B cell (primary cell): ENCODE measurements at regions not wholly inside any gene's neighbourhood (a gene's known extent, or its start where the extent isn't known, plus 50 kb on each side); places are given as distances from the start of the nearest gene placed in this dataset.
"Not testable (repeated sequence)": the region's sequence is repeated elsewhere in the genome, so short reads cannot be mapped to it uniquely, and the experiment has no call there.

Experiments
- ATAC-seq: fragments of 200-7000 bp; cut with Tn5 transposase; one replicate; pipeline ENCODE4 v1.10.0; 2021; ENCODE audit warnings: low read depth, mild to moderate bottlenecking, moderate number of reproducible peaks, moderate library complexity
- CTCF ChIA-PET: fragments of 350-600 bp; sonication (Branson Sonifier 250); formaldehyde crosslinking; loops from one replicate; lab custom pipeline; 2021; ENCODE audit warnings: antibody characterized with exemption, inconsistent platforms; lab: Charles Lee
- POLR2A ChIA-PET: fragments of 350-600 bp; sonication (Branson Sonifier 250); formaldehyde crosslinking; loops from one replicate; lab custom pipeline; 2021; ENCODE audit warnings: antibody characterized with exemption; lab: Charles Lee
- DNase-seq: peaks from one replicate; pipeline ENCODE4 v3.0.0; 2013
- H2AFZ ChIP-seq: 2 replicates; pipeline ENCODE4 v1.6.1; 2012; ENCODE audit warnings: mild to moderate bottlenecking, low read depth, low read length; ENCODE audit not compliant: insufficient read depth, poor library complexity, severe bottlenecking
- H3K27ac ChIP-seq, 2 donors: 1 replicate in 1 of 2; 2 replicates in 1 of 2; pipeline ENCODE4 v1.5.1; 2012 to 2013; ENCODE audit warnings: low read length in 2 of 2, mild to moderate bottlenecking in 2 of 2, moderate library complexity in 1 of 2
- H3K27me3 ChIP-seq, 4 experiments: fragments of 200-600 bp in 1 of 4; sonication (generic) in 1 of 4; replicated peaks in 1 of 4; 1 replicate in 2 of 4; 2 replicates in 2 of 4; pipeline versions ENCODE4 v1.6.1 to v1.7.0; 2013 to 2016; ENCODE audit warnings: low read length in 3 of 4, mild to moderate bottlenecking in 2 of 4, mixed read lengths in 1 of 4, moderate library complexity in 1 of 4; ENCODE audit not compliant: insufficient read depth in 4 of 4, control insufficient read depth in 3 of 4; ENCODE audit errors: control extremely low read depth in 1 of 4
- H3K36me3 ChIP-seq, 2 experiments: replicated peaks in 1 of 2; 1 replicate in 1 of 2; 2 replicates in 1 of 2; pipeline versions ENCODE4 v1.6.1 to v1.7.1; 2013; ENCODE audit warnings: low read length in 1 of 2; ENCODE audit not compliant: insufficient read depth in 2 of 2, control insufficient read depth in 1 of 2; ENCODE audit errors: control extremely low read depth in 1 of 2, extremely low read depth in 1 of 2
- H3K4me1 ChIP-seq, 2 donors: fragments of 200-600 bp in 1 of 2; sonication (generic) in 1 of 2; 1 replicate in 1 of 2; 2 replicates in 1 of 2; pipeline versions ENCODE4 v1.5.1 to v1.6.1; 2013 to 2017; ENCODE audit warnings: low read length in 2 of 2; ENCODE audit not compliant: control insufficient read depth in 2 of 2, insufficient read depth in 2 of 2
- H3K4me2 ChIP-seq: replicated peaks from 2 replicates; pipeline ENCODE3; 2012; ENCODE audit warnings: mild to moderate bottlenecking, low read depth, low read length; ENCODE audit not compliant: poor library complexity, severe bottlenecking
- H3K4me3 ChIP-seq, 5 experiments: fragments of 200-600 bp in 1 of 5; sonication (generic) in 1 of 5; 1 replicate in 3 of 5; 2 replicates in 2 of 5; pipeline versions ENCODE4 v1.5.1 to v1.7.0; 2011 to 2016; ENCODE audit warnings: low read length in 4 of 5, mild to moderate bottlenecking in 4 of 5, low read depth in 2 of 5, control low read depth in 1 of 5, moderate library complexity in 1 of 5; ENCODE audit not compliant: insufficient read depth in 1 of 5; ENCODE audit errors: control extremely low read depth in 1 of 5, extremely low read depth in 1 of 5
- H3K79me2 ChIP-seq: fragments of 200-600 bp; sonication (generic); one replicate; pipeline ENCODE4 v1.6.0; 2016; ENCODE audit warnings: low read length; ENCODE audit not compliant: control insufficient read depth, insufficient read depth
- H3K9ac ChIP-seq: fragments of 200-600 bp; sonication (generic); 2 replicates; pipeline ENCODE4 v1.6.1; 2017; ENCODE audit warnings: mild to moderate bottlenecking, low read length, moderate library complexity
- H3K9me3 ChIP-seq, 3 donors: one replicate each; pipeline versions ENCODE4 v1.6.1 to v1.7.1; 2013; ENCODE audit warnings: low read length in 2 of 3; ENCODE audit not compliant: control insufficient read depth in 2 of 3, insufficient read depth in 1 of 3; ENCODE audit errors: control extremely low read depth in 1 of 3
- H4K20me1 ChIP-seq: 2 replicates; pipeline ENCODE4 v1.6.0; 2012; ENCODE audit warnings: mild to moderate bottlenecking, low read length; ENCODE audit not compliant: insufficient read depth, control insufficient read depth, poor library complexity, severe bottlenecking
- H3K27ac Mint-ChIP-seq: one replicate; pipeline ENCODE4 v1.8.0; 2021; ENCODE audit warnings: mixed read lengths
- H3K27me3 Mint-ChIP-seq: one replicate; pipeline ENCODE4 v1.8.0; 2021; ENCODE audit warnings: mixed read lengths
- H3K4me1 Mint-ChIP-seq: one replicate; pipeline ENCODE4 v1.8.0; 2021; ENCODE audit warnings: mixed read lengths
- H3K4me3 Mint-ChIP-seq: one replicate; pipeline ENCODE4 v1.8.0; 2021; ENCODE audit warnings: mixed read lengths
- H3K9me3 Mint-ChIP-seq: one replicate; pipeline ENCODE4 v1.8.0; 2022; ENCODE audit warnings: mixed read lengths; ENCODE audit not compliant: insufficient read depth
- WGBS: methylation state at CpG from one replicate; pipeline ENCODE4 v1.1.5; 2013; ENCODE audit warnings: missing lambda C conversion rate; ENCODE audit not compliant: insufficient coverage; 5-methylcytosine and 5-hydroxymethylcytosine counted together
- intact Hi-C: fragments of 100-400 bp; cut with micrococcal nuclease; formaldehyde crosslinking; loops from one replicate; pipeline ENCODE4 v1.10.0; 2022

DNA sequence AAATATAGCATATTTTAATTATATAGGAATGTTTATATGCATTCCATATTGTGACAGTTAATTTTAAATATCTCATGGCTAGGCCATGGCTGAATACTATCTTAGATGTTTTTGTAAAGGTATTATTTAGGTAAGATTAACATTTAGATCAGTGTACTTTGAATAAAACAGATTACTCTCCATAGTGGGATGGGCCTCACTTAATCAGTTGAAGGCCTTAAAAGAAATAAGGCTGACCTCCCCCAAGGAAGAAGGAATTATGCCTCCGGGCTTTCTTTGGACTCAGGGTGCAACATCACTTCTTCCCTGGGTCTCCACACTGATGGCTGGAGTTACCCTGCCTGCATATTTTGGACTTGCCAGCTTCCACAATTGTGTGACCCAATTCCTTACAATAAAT is 113.4 kb downstream of the SEPTIN7 start:
- H3K27me3 ChIP-seq, H3K27ac ChIP-seq, H3K9me3 ChIP-seq, H3K4me3 Mint-ChIP-seq, H3K9ac ChIP-seq, H3K27ac Mint-ChIP-seq, POLR2A ChIA-PET, intact Hi-C loops, H4K20me1 ChIP-seq, H3K27me3 Mint-ChIP-seq, H3K79me2 ChIP-seq, H3K9me3 Mint-ChIP-seq, H3K4me3 ChIP-seq, H3K36me3 ChIP-seq, H3K4me2 ChIP-seq, H3K4me1 ChIP-seq, ATAC-seq, H2AFZ ChIP-seq, DNase-seq: not testable (repeated sequence)
- 100% methylated on average over 1 of the region's 1 CpG for WGBS
- CTCF ChIA-PET = interaction anchor here (0.9 kb wide), 1 partner anchor 71 kb away, joined by 4 read pairs; no protein-coding TSS in a partner anchor
- peaks cover 10% of the 10 kb centered on the region for H3K4me1 Mint-ChIP-seq

DNA sequence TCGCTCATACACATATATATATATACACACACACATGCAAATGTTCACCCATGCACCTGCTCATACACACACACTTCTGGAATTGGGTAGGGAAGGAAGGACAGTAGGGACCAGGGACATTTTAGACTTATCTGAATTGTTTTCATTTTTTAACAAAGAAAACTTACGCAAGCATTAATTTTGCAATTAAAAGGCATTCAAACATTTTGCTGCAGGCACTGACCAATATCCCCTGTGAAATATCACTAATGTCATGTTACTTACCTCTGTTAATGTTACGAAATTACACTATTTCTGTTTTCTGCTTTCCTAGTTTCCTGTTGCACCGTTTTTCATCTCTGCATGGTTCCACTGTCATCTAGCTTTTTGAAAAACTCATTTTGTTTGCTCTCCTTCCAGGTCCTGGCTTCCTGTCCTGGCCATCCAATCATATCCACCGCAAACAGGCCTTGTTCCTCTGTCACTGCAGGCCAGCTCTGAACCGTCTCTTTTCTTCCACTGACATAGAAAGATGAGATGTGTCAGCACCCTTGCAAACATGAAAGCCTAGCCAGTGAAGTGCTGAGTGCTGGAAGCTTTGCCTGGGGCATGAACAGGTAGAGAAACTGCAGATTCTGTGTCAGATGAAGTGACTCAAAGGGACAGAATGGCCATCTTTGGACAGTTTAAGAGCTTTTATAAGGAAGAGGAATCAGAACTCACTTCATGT is 114.5 kb downstream of the SEPTIN7 start:
- H2AFZ ChIP-seq, POLR2A ChIA-PET, H3K4me3 ChIP-seq, H3K27me3 ChIP-seq, DNase-seq, H3K9me3 ChIP-seq, H3K79me2 ChIP-seq, H4K20me1 ChIP-seq, H3K4me3 Mint-ChIP-seq, intact Hi-C loops, H3K36me3 ChIP-seq, H3K9ac ChIP-seq, H3K9me3 Mint-ChIP-seq, H3K4me2 ChIP-seq, H3K27me3 Mint-ChIP-seq, ATAC-seq, H3K27ac ChIP-seq, H3K27ac Mint-ChIP-seq: not testable (repeated sequence)
- H3K4me1 Mint-ChIP-seq = peaks cover 16% of the 10 kb centered on the region
- CTCF ChIA-PET = interaction anchor here (1.0 to 2.8 kb wide), 8 partner anchors 8 to 377 kb away, joined by 4 to 34 read pairs (median 17); no protein-coding TSS in a partner anchor
- 22% methylated on average over 1 of the region's 6 CpGs for WGBS
- peaks cover 0 to 13% of the 10 kb centered on the region in 2 donors for H3K4me1 ChIP-seq

DNA sequence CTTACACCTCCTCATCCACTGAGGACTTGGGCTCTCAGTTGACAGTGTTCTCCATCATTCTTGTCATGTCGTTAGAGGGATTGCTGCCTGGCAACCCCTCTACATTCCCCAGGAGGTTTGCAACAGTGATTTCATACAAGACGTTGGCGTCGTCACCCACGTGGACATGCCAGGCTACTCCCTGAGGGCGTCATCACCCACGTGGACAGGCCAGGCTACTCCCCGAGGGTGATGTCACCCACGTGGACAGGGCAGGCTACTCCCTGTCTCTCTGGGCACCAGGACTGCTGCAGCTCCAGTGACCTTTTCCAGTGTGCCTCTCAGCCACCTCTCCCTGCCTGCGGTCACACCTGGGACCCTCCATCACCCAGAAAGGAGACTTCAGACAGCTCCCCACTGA is 117.4 kb downstream of the SEPTIN7 start:
- intact Hi-C loops, H3K9ac ChIP-seq, H3K4me3 ChIP-seq, H3K27me3 ChIP-seq, H3K27me3 Mint-ChIP-seq, H3K4me3 Mint-ChIP-seq, H3K9me3 Mint-ChIP-seq, H3K36me3 ChIP-seq, H2AFZ ChIP-seq, H4K20me1 ChIP-seq, H3K9me3 ChIP-seq, H3K27ac ChIP-seq, DNase-seq, H3K4me2 ChIP-seq, H3K79me2 ChIP-seq, ATAC-seq: not testable (repeated sequence)
- CTCF ChIA-PET = interaction anchor here (2.4 to 3.0 kb wide), 2 partner anchors 56 to 58 kb away, joined by 8 to 16 read pairs; no protein-coding TSS in a partner anchor
- H3K4me1 ChIP-seq = peaks cover 0 to 13% of the 10 kb centered on the region in 2 donors
- POLR2A ChIA-PET = interaction anchor here (0.6 kb wide), 1 partner anchor 198 kb away, joined by 5 read pairs; no protein-coding TSS in a partner anchor
- peaks cover 16% of the 10 kb centered on the region for H3K4me1 Mint-ChIP-seq
- peak overlapping the region; percentile 22 for H3K27ac Mint-ChIP-seq
- 81% methylated on average over 6 of the region's 10 CpGs for WGBS

DNA sequence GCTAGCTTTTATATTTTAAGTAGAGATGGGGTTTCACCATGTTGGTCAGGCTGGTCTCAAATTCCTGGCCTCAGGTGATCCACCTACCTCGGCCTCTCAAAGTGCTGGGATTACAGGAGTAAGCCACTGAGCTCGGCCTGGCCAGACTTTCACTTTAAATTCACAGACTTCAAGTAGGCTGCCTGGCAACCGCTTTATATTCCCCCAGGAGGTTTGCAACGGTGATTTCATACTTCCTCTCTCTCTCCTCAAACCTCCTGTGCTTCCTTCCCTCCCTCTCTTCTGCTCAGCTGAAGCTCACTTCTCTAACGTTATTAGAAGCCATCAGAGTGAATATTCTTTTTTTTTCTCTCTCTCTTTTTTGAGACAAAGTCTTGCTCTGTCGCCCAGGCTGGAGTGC is 118.8 kb downstream of the SEPTIN7 start:
- CTCF ChIA-PET = interaction anchor here (0.8 to 3.0 kb wide), 6 partner anchors 50 to 61 kb away, joined by 3 to 16 read pairs (median 4); no protein-coding TSS in a partner anchor
- H3K9me3 ChIP-seq, H2AFZ ChIP-seq, H3K27me3 ChIP-seq, H3K79me2 ChIP-seq, H3K36me3 ChIP-seq, H3K9ac ChIP-seq, intact Hi-C loops, H3K4me3 ChIP-seq, H3K27me3 Mint-ChIP-seq, H3K9me3 Mint-ChIP-seq, H4K20me1 ChIP-seq, POLR2A ChIA-PET: not testable (repeated sequence)
- H3K27ac Mint-ChIP-seq = peak overlapping the region; percentile 73
- DNase-seq (peak; percentile 68), ATAC-seq (peak; percentile 89)
- H3K4me1 Mint-ChIP-seq = peaks cover 16% of the 10 kb centered on the region
- H3K4me3 Mint-ChIP-seq = peak overlapping the region; percentile 73
- 0% methylated on average over 3 of the region's 6 CpGs for WGBS
- H3K4me1 ChIP-seq = peaks cover 0 to 13% of the 10 kb centered on the region in 2 donors
- peak overlapping the region; percentile 49 for H3K4me2 ChIP-seq
- peak overlapping the region in 1 of 2 donors; percentile 63 for H3K27ac ChIP-seq
